Endothelial cell of umbilical vein (primary cell): ENCODE measurements at regions not wholly inside any gene's neighbourhood (a gene's known extent, or its start where the extent isn't known, plus 50 kb on each side); places are given as distances from the start of the nearest gene placed in this dataset.

Experiments
- BruUV-seq: library from RNA; stranded (reverse); fragments of 400-500 nt; replicated peaks from 2 replicates; lab custom pipeline; 2021; lab: Mats Ljungman, UMichigan
- CTCF ChIA-PET: fragments of 300-600, 350-600 bp; sonication (Branson Sonifier 250); formaldehyde crosslinking; loops from one replicate; lab custom pipeline; 2021; ENCODE audit warnings: antibody characterized with exemption, inconsistent platforms; lab: Charles Lee
- POLR2A ChIA-PET: fragments of 300-600, 350-600 bp; sonication (Branson Sonifier 250); formaldehyde crosslinking; loops from one replicate; lab custom pipeline; 2021; ENCODE audit warnings: antibody characterized with exemption, inconsistent platforms; lab: Charles Lee
- DNase-seq: peaks from one replicate; pipeline ENCODE4 v3.0.0-alpha.2; 2011; ENCODE audit warnings: low read depth, low spot score
- FAIRE-seq: peaks from 2 replicates; lab custom pipeline; 2011; peaks lifted over from hg19 to GRCh38; lab: Jason Lieb, UNC
- H2AFZ ChIP-seq: 2 replicates; pipeline ENCODE4 v1.6.0; 2012; ENCODE audit warnings: low read depth, low read length, control low read depth, inconsistent platforms
- H3K27ac ChIP-seq: 2 replicates; pipeline ENCODE4 v1.5.1; 2011; ENCODE audit warnings: low read depth, mild to moderate bottlenecking, control low read depth, low read length, moderate library complexity; ENCODE audit not compliant: insufficient read depth
- H3K27me3 ChIP-seq, 2 experiments: 2 replicates each; pipeline versions ENCODE4 v1.6.0 to v1.6.1; 2011; ENCODE audit warnings: low read length in 2 of 2, mixed read lengths in 1 of 2; ENCODE audit not compliant: control insufficient read depth in 2 of 2, insufficient read depth in 2 of 2
- H3K36me3 ChIP-seq, 2 experiments: 2 replicates in 1 of 2; 3 replicates in 1 of 2; pipeline ENCODE4 v1.5.1; 2011; ENCODE audit warnings: low read length in 2 of 2, mild to moderate bottlenecking in 1 of 2, moderate library complexity in 1 of 2; ENCODE audit not compliant: control insufficient read depth in 2 of 2, insufficient read depth in 2 of 2; ENCODE audit errors: extremely low read depth in 1 of 2
- H3K4me1 ChIP-seq: 3 replicates; pipeline ENCODE4 v1.5.1; 2011; ENCODE audit warnings: mild to moderate bottlenecking, low read length; ENCODE audit not compliant: control insufficient read depth, insufficient read depth; ENCODE audit errors: extremely low read depth
- H3K4me2 ChIP-seq: 2 replicates; pipeline ENCODE4 v1.6.1; 2011; ENCODE audit warnings: low read length, control low read depth, mixed read lengths; ENCODE audit not compliant: insufficient read depth
- H3K4me3 ChIP-seq, 3 experiments: fragments of 200-600 bp in 1 of 3; sonication (generic), shearing (Covaris generic) in 1 of 3; replicated peaks in 1 of 3; 2 replicates each; pipeline ENCODE4 v1.5.1; 2011 to 2016; ENCODE audit warnings: control low read depth in 3 of 3, low read length in 3 of 3, mild to moderate bottlenecking in 2 of 3, inconsistent platforms in 1 of 3, low read depth in 1 of 3, moderate library complexity in 1 of 3; ENCODE audit not compliant: insufficient read depth in 1 of 3
- H3K79me2 ChIP-seq: 2 replicates; pipeline ENCODE4 v1.6.0; 2012; ENCODE audit warnings: low read length, inconsistent platforms; ENCODE audit not compliant: control insufficient read depth, insufficient read depth
- H3K9ac ChIP-seq: replicated peaks from 2 replicates; pipeline ENCODE3; 2011; ENCODE audit warnings: low read length, control low read depth; ENCODE audit not compliant: insufficient read depth; ENCODE audit errors: extremely low read depth
- H3K9me1 ChIP-seq: replicated peaks from 3 replicates; pipeline ENCODE4 v1.6.0; 2011; ENCODE audit warnings: mild to moderate bottlenecking, low read length; ENCODE audit not compliant: control insufficient read depth, insufficient read depth; ENCODE audit errors: extremely low read depth
- H3K9me3 ChIP-seq: replicated peaks from 2 replicates; pipeline ENCODE4 v1.5.1; 2012; ENCODE audit warnings: low read length, inconsistent platforms; ENCODE audit not compliant: control insufficient read depth, insufficient read depth
- H4K20me1 ChIP-seq: replicated peaks from 2 replicates; pipeline ENCODE3; 2011; ENCODE audit warnings: mild to moderate bottlenecking, low read length; ENCODE audit not compliant: control insufficient read depth, insufficient read depth; ENCODE audit errors: extremely low read depth
- CTCF ChIP-seq, 2 donors: IDR thresholded peaks; 1 replicate in 1 of 2; 2 replicates in 1 of 2; pipeline ENCODE4 v1.5.1; 2011; ENCODE audit warnings: low read length in 2 of 2, mild to moderate bottlenecking in 2 of 2, moderate library complexity in 2 of 2, control low read depth in 1 of 2, inconsistent platforms in 1 of 2, low read depth in 1 of 2; ENCODE audit not compliant: insufficient read depth in 1 of 2; ENCODE audit errors: extremely low read depth in 1 of 2
- EZH2 ChIP-seq: IDR thresholded peaks from 2 replicates; pipeline ENCODE4 v1.6.1; 2012; ENCODE audit warnings: borderline replicate concordance, low read depth, mild to moderate bottlenecking, moderate library complexity, low read length, inconsistent platforms; ENCODE audit not compliant: severe bottlenecking
- FOS ChIP-seq: IDR thresholded peaks from 2 replicates; pipeline ENCODE4 v1.6.1; 2011; ENCODE audit warnings: mild to moderate bottlenecking, low read length, moderate library complexity, borderline replicate concordance; ENCODE audit not compliant: insufficient read depth
- GATA2 ChIP-seq: IDR thresholded peaks from 2 replicates; pipeline ENCODE4 v1.7.0; 2011; ENCODE audit warnings: low read depth, mild to moderate bottlenecking, moderate library complexity, mixed read lengths, low read length; ENCODE audit not compliant: insufficient read length, insufficient read depth
- JUN ChIP-seq: IDR thresholded peaks from 2 replicates; pipeline ENCODE4 v1.6.1; 2011; ENCODE audit warnings: borderline replicate concordance, low read depth; ENCODE audit not compliant: insufficient read length, insufficient read depth
- MAX ChIP-seq: IDR thresholded peaks from 2 replicates; pipeline ENCODE4 v1.6.1; 2011; ENCODE audit not compliant: insufficient read depth, insufficient read length
- MYC ChIP-seq: IDR thresholded peaks from one replicate; pipeline ENCODE4 v1.6.1; 2011; ENCODE audit warnings: mild to moderate bottlenecking, low read depth, low read length
- POLR2A ChIP-seq: IDR thresholded peaks from 2 replicates; pipeline ENCODE4 v1.6.1; 2012; ENCODE audit warnings: low read depth, mild to moderate bottlenecking, control low read depth, low read length
- POLR2AphosphoS5 ChIP-seq: IDR thresholded peaks from 2 replicates; pipeline ENCODE4 v1.6.1; 2012; ENCODE audit warnings: low read depth, mild to moderate bottlenecking, control low read depth, low read length, moderate library complexity; ENCODE audit not compliant: insufficient read depth
- dilution Hi-C: fragments of 300-500 bp; cut with MboI; formaldehyde crosslinking; loops from one replicate; pipeline ENCODE4 v1.15.0; 2019; ENCODE audit warnings: low sequenced_read_pairs; ENCODE audit not compliant: extremely low pct_ligation_motif_present
- intact Hi-C: fragments of 100-400 bp; cut with micrococcal nuclease; formaldehyde crosslinking; loops from one replicate; pipeline ENCODE4 v1.10.0; 2022

GRCh38 chr6:166252601-166253000 is 55.6 kb downstream of the PRR18 start:
- H2AFZ ChIP-seq: no peak overlapping the region
- dilution Hi-C loops: no loop called here
- no peak overlapping the region for H3K4me2 ChIP-seq
- POLR2A ChIA-PET: no interaction called here
- intact Hi-C loops: no loop called here
- TF ChIP-seq POLR2AphosphoS5: no peak
- TF ChIP-seq JUN: no peak
- TF ChIP-seq FOS: no peak
- no peak for TF ChIP-seq POLR2A
- no peak for TF ChIP-seq MAX
- TF ChIP-seq GATA2: no peak
- no peak for TF ChIP-seq EZH2
- no peak for TF ChIP-seq CTCF (IDR thresholded peaks at IDR 0.05; ENCODE audit: extremely low read depth in 1 of 2, insufficient read depth in 1 of 2, low read depth in 1 of 2, low read length in 2 of 2)
- TF ChIP-seq MYC: no peak
- H3K9ac ChIP-seq: no peak overlapping the region
- no peak overlapping the region for H3K27ac ChIP-seq
- H3K27me3 ChIP-seq: peaks cover 18 to 30% of the 10 kb centered on the region in 2 experiments
- DNase-seq (no peak), FAIRE-seq (no peak)
- H3K9me1 ChIP-seq: no peaks in the 10 kb centered on the region
- no peaks in the 10 kb centered on the region for H3K36me3 ChIP-seq
- H3K79me2 ChIP-seq: no peaks in the 10 kb centered on the region
- no peaks in the 10 kb centered on the region for H4K20me1 ChIP-seq
- H3K4me3 ChIP-seq: no peak overlapping the region
- BruUV-seq: no TSS peak
- no peaks in the 10 kb centered on the region for H3K9me3 ChIP-seq
- no peaks in the 10 kb centered on the region for H3K4me1 ChIP-seq
- CTCF ChIA-PET: interaction anchor here (0.7 to 1.5 kb wide), 2 partner anchors 14 to 24 kb away, joined by 3 read pairs; no protein-coding TSS in a partner anchor
